GM18498 (cell line): ENCODE measurements at regions not wholly inside any gene's neighbourhood (a gene's known extent, or its start where the extent isn't known, plus 50 kb on each side); places are given as distances from the start of the nearest gene placed in this dataset.

Experiments
- ATAC-seq: cut with Tn5 transposase; IDR thresholded peaks from one replicate; pipeline ENCODE4 v1.9.1; 2021; ENCODE audit warnings: mild to moderate bottlenecking, moderate library complexity; ENCODE audit not compliant: unreplicated experiment

DNA sequence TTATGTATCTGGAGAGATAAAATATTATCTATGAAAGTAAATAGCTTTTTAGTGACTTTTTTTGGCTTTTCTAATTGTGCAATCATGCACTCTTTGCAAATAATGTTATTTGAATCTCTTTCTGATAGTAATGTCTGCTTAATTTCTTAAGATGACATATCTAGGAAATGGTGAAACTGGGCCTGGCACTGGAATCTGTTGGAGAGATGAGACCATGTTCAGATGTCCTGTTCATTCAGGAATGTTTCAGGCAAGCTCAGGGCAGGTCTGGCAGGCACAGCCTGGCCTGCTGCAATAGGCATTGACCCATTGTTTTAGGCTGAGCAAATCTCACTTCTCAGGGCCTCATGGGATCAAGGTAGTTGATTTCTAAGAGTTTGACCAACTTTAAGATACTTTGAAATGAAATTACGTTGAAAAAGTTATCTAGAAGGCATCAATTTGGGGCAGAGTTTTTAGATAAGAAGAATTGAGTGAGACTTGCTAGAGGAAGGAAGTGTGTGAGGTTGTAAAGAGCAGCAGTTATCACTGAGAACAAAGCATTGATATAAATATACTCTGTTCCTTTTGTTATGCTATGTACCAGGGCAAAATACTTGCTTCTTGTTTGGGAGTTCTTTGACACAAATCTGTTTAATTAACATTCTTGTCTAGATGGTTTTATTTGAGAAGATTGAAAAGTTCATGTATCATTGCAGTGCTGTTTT lies 133.0 kb upstream of the LEF1 start:
- no peak for ATAC-seq

DNA sequence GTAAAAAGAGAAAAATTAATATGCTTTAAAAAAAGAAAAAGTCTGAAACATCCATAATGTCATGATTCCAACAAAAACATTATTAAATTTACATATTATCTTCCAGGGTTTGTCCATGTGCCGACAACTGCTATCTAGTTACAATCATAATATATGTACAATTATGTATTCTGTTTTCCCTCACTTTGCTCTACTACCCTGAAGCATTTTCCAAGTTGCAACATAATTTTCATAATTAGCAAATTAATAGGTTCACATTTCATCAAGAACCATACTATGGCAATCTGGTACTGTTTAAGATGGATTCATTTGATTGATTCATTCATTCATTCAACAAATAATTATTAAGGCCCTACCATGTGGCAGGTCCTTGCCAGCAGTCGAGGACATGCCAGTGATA lies 128.9 kb upstream of the LEF1 start:
- ATAC-seq = no peak

DNA sequence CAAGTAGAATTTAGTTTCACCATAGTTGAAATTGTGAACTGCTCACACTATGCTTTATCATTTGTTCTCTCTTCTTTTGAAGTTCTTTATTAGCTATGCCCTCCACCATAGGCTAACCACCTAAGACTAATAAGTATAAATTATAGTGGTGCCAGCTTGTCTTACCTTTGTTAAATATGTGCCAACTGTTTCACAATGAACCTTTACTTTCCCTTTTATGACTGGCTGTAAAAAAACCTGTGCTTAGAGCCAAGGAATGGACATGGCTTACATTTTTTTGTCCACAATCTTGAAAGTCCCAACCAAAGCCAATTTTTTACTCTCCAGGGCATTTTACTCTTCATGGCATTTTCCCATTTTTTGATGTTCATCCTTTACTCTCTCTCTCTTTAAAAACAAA lies 123.5 kb upstream of the LEF1 start:
- no peak for ATAC-seq

DNA sequence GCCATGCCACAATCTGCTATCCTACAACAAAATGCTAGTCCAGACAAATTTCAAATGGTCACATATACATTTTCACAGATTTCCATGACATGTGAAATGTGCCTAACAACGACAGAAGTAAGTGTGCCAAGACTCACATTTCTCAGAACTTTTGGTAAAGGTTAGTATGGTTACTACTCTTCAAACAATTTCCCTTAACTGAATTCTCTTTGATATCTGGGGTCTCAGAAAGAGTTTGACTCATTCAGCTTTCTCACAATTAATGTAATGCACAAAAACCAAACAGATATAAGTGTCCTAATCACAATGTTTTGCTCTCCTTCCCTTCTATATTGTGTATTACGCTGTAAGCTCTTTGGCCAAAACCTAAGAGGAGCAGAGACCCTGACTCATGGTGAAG lies 122.4 kb upstream of the LEF1 start:
- ATAC-seq = no peak

DNA sequence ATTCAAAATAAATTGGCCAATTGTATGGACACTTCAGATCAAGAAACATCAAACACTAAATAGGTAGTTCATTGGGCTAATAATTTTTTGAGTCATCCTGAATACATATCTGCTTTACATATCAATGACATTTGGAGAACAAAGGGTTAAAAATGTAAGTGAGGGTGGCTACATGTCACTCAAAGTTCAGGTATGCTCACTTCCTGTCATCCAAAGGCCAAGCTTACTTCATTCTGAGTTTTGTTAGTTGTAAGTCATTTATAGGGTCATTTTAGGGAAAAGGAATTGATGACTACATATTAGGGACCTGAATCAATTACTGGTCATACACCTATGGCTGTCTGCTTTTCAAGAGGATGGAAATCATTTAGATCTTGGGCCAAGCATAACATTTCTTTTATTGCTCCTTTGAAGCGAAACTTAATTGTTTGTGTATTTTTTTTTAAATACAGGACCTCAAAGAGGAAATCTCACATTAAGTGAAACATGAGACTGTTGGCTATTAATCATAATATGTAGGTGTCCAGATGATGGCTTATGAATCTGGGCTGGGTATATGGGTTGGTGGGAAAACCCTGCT lies 119.2 kb upstream of the LEF1 start:
- no peak for ATAC-seq

DNA sequence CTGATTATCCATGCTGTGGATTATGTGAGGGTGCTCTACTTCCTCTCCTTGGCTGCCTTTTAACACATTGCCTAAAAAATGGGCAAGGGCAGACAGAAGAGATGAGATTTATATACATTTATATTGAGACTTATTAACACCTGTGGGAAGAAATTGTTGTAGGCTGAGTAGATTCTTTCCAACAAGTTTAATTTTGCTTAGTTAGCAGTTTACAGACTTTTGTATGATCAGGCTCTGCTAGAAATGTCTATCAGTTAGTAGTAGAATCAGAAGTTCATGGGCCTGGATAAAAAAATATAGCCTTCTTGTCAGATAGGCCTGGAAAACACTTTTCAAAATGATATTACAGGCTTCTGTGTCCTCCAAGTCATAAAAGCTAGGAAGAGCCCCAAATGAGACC lies 111.3 kb upstream of the LEF1 start:
- no peak for ATAC-seq

DNA sequence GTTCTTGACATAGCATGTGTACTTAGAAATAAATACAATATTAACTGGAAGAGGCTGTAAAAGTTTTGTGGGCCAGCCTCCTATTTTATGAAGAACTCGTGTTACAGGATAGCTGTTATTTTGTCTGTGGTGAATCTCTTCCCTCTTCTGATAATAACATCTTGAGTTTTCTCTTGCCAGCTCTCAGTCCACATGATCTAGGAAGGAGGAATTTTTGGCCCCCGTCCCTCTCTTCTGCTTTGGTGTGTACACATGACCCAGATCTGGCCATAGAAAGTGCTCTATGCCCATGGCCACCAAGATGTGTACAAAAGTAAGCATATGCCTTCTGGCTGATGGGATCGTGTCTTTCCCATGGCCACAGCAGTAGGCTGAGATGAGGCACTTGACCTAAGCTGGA lies 108.0 kb upstream of the LEF1 start:
- no peak for ATAC-seq

DNA sequence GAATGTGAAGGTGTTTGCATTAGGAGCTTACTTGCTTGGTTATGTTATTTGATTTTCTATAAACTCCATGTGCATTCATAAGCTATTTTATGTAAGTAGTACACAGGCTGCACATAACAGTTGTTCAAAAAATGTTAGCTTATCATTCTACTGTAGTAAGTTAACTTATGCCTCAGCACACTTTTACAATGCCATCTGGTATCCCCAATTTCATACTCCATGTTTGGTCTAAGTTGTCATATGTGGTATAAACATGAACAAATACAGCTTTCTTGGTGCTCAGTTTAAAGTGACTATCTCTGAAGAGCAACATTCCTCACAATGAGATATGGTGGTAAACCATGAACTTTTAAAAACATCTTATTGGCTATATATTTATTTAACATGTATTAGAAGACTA lies 104.3 kb upstream of the LEF1 start:
- no peak for ATAC-seq

DNA sequence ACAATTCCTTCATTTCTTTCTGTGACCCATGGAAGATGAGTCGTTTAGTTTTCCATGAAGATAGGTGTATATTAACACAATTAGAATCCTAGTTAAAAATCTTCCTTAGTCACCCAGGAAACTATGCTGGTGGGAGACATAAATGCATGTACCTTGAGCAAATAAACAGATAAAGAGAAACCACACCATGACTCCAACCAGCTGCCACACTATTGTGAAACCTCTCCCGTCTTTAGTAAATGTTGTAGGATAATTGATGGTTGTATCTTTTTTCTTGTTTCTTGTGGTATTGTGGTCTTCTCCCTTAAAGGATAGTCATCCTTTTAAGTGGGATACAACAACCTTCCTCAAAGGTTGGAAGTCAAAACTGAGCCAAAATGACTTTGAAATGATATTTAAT lies 103.8 kb upstream of the LEF1 start:
- ATAC-seq = no peak

DNA sequence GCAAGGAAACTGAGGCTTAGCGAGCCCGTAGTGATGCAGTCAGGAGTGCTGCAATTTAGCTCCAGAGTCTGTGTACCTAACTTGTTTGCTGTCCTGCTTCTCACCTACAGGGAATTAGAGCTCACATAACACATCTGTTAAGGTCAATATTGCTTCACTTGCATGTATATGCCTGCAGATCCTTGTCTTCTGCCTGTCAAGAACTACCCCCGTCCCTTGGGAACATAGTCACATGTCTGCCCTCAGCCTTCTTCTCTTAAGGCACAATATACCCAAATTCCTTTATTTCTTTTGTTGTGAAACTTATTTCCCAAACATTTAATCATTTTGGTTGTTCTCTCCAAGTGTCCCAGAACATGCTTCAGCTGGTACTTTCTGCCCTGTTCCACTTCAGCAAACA lies 103.3 kb upstream of the LEF1 start:
- ATAC-seq = no peak

DNA sequence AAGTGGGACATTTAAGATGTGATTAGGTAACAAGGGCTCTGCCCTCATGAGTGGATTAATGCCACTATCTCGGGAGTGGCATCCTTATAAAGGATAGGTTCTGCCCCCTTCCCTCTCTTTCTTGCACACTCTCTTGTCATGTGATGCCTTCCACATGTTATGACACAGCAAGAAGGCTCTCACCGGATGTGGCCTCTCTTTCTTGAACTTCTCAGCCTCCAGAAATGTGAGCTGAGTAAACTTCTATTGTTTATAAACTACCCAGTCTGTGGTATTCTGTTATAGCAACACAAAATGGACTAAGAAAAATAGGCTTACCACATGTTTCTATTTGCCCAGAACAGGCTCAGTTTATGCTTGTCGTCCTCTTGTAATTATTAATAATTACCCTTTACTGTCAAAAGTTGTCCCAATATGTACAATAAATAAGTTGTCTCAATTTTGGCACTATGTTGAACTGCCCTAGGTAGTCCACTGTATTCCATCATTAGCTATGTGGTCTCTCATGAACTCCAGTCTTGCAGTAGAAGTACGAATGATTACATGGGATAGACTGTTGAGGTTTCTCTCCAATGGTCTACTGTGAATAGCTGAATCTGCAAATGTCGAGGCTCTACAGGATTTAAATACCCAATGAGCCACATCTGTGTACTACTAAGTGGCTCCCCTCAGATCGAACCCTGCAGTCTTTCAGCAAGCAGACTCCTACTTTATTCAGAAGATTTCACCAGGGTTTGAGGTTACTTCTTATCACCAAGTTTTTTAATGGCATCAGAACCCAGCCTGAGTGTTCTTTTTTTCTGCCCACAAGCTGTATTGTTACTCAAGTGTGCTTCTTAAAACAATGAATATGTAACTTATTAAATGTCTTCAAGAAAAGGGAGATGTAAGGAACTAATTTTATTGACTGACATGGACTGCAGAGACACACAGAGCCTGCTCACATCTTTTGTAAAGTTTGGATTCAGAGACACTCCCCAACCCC lies 102.0 kb upstream of the LEF1 start:
- no peak for ATAC-seq

DNA sequence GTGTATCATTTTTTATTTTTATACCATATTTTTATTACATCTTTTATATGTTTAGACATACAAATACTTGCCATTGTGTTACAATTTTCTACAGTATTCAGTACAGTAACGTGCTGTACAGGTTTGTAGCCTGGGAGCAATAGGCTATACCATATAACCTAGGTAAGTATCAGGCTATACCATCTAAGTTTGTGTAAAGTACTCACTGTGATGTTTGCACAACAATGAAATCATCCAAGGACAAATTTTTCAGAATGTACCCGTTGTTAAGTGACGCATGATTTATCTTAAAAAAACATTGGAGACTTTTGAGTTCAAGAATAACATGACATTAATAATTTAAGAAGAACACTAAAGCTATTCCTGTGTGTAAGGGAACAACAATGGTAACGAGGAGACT lies 96.0 kb upstream of the LEF1 start:
- no peak for ATAC-seq

DNA sequence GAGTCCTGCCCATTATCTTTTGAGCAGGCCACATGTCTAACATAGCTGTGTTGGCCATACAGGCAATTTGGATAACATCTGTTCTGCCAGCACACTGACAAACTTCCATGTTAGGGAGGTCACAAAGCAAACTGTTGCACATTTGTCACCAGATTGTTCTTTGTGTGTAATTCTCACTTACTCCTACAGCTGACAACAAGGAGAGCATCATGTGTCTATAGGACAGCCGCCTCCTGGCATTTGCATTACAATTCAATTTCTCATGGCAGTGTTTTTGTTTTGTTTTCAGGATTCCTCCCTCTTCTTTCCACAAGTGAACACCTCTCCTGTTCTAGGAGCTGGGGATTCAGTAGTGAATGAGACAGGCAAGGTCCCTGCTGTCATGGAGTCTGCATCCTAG lies 94.3 kb upstream of the LEF1 start:
- ATAC-seq = no peak

DNA sequence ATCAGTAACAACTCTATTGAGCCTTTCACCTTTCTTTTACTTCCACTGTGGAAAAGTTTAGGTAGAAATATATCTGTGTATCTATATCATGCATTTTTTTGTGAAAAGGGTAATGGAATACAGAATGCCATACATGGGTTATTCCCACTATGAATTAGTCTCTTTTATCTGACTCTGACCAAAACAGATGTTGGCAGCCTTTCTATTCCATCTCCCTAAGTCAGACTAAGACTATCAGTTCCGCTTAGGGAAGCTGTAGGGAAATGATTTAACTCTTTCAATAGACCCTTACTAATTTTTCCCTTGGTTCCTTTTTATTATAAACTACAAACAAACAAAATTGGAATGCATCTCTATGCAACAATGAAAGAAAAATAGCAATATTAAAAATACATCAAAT lies 92.3 kb upstream of the LEF1 start:
- ATAC-seq = no peak

DNA sequence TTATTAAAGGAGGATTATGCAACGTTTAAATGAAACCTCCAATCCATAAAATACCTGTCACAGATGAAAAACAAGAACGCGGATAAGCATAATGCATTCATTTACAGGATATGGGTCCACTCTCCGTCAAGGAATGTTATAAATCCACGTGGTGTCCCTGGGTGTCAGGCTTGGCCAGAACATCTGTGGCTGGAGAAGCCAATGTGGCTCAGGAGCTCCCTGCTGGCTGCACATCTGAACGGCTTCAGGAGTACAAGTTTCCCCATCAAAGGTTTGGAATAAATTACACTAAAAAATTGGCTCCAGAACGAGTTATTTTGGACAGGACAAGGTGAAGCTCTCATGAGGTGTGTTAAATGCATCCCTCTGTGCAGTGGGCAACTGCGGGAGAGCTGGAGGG lies 87.8 kb upstream of the LEF1 start:
- ATAC-seq = no peak

DNA sequence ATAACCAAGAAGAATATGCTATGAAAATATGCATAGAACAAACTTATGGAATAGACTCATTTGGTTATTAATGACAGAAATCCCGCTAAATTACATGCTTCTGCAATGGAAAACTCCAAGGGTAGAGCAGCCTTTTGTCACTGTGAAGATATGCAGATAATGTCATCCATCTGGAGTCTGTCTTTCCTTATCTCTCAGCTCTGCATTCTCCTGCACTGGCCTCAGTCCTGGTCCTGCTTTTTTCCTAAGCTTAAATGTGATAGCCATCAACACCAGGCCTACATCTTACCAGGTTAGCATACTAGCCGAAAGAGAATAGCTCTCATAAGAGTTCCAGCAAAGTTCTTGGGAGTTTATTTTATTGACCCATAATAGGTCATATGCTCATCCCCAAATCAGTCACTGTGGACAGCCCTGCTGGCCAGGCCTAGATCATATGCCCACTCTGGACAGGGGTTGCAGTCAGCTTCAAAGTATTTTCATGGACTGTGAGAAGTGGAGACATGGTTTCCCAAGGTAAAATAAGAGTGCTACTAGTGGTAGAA lies 86.5 kb upstream of the LEF1 start:
- ATAC-seq = no peak

DNA sequence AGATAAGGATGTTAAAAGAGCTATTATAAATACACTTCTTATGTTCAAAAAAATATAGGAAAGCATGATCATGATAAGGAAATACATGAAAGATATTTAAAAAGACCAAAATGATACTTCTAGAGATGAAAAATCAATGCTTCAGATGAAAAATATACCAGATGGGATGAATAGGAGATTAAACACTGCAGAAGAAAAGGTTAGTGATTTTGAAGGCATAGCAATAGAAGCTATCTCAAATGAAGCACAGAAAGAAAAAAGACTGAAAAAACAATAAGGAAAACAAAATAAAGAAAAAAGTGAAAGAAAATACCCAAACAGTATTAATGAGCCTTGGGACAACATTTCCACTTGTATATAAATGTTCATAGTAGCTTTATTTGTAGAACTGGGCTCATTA lies 80.7 kb upstream of the LEF1 start:
- no peak for ATAC-seq

DNA sequence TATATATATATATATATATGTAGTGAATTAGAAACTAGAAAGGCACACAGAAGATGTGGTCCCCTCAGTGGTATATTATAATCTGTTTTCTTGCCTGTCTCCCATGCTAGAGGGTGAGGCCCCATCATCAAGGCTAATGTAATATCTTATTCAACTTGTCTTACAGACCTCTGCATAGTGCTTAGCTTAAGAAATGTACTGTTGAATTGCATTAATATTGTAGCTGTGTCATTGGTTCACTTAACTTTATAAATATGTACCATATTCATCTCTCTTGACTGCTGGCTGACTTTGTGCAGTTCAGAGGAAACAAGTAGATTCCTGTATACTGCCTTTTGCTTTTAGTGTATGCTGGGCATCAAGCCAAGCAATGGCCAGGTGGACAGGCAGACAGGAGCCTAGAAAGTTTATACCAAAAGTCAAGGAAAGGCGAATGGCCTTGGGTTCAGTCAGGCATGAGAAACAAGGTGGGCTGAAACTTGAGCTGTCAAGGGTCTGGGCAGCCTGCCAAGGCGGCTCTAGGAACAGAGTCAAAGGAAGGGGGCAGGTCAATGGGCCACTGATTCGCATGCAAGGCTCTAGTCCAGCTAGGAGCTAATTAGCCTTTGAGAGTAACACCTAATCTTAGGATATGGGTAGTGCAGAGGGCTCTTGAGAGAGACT lies 78.8 kb upstream of the LEF1 start:
- no peak for ATAC-seq

DNA sequence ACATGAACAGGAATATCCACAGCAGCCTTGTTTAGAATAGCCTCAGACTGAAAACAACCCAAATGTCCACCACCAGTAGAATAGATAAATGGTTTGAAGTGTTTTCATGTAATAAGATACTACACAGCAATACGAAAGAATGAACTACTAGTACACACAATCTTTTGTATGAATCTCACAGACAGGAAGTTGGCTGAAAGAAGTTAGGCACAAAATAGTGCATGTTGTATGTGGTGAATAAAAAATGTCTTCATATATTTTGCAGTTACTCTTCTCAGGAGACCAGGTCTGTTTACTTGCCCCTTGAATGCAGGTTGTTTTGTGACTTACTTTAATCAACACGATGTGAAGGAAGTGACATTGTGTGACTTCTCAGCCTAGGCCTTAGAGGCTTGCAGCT lies 75.9 kb upstream of the LEF1 start:
- ATAC-seq = no peak

DNA sequence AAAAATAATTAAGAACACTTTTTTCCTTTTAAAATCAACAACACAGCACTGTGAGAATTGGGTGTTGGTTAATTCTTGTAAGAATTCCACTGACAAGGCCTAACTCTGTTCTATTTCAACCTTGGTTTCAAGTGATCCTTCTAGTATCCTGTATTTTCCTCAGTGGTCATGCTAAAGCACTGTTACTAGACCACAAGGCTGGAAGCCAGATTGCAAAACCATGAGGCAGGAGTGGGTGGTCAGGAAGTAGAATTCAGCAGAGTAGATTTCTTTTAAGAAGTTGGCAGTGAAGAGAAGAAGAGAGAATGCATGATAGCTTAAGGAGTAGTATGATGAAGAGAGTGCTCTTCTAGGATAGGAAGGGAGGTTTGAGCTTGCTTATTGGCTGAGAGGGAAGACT lies 71.6 kb upstream of the LEF1 start:
- no peak for ATAC-seq

DNA sequence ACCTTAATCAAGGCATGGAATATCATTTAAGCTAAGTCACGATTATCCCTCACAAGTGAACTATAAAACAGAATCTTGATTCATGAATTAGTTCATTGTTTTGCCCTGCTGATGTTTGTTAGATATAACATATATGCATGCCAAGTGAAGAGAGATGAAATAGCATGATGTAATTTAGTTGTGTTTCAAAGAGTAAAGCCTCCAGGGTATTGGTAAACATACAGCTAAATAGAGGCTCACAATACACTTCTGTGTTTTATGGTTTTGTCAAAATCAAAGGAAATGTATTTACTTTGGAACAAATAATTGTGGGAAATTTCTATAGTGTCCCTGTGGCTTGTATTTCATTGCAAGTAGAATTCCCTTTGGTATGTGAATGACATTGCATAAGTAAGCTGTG lies 69.0 kb upstream of the LEF1 start:
- ATAC-seq = no peak
